Uterus (tissue), 3 donors: ENCODE measurements at regions not wholly inside any gene's neighbourhood (a gene's known extent, or its start where the extent isn't known, plus 50 kb on each side); places are given as distances from the start of the nearest gene placed in this dataset.
"Not testable (repeated sequence)": the region's sequence is repeated elsewhere in the genome, so short reads cannot be mapped to it uniquely, and the experiment has no call there.

Experiments
- DNase-seq, 2 donors: peaks; one replicate each; pipeline ENCODE4 v3.0.0-alpha.2; 2019 to 2020
- H3K27ac ChIP-seq, 2 donors: fragments of 200-600 bp; sonication (generic); 1 replicate in 1 of 2; 2 replicates in 1 of 2; pipeline ENCODE4 v1.5.1; 2016 to 2018
- H3K27me3 ChIP-seq, 2 donors: fragments of 200-600 bp; sonication (generic); one replicate each; pipeline ENCODE4 v1.5.1; 2018 to 2019; ENCODE audit warnings: control low read depth in 1 of 2
- H3K36me3 ChIP-seq, 2 donors: fragments of 200-600 bp; sonication (generic); one replicate each; pipeline ENCODE4 v1.5.1; 2019; ENCODE audit warnings: control low read depth in 1 of 2
- H3K4me1 ChIP-seq, 2 donors: fragments of 200-600 bp; sonication (generic); one replicate each; pipeline ENCODE4 v1.5.1; 2018 to 2019; ENCODE audit warnings: control low read depth in 1 of 2
- H3K4me3 ChIP-seq, 2 donors: fragments of 200-600 bp; sonication (generic); 1 replicate in 1 of 2; 2 replicates in 1 of 2; pipeline ENCODE4 v1.5.1; 2018 to 2019; ENCODE audit warnings: mild to moderate bottlenecking in 1 of 2
- H3K9me3 ChIP-seq, 2 donors: fragments of 200-600 bp; sonication (generic); one replicate each; pipeline ENCODE4 v1.5.1; 2019; ENCODE audit warnings: control low read depth in 1 of 2
- POLR2A ChIP-seq, 2 donors: fragments of 450-650 bp; IDR thresholded peaks; one replicate each; pipeline ENCODE4 v1.6.1; 2016; ENCODE audit warnings: antibody characterized with exemption in 2 of 2, mild to moderate bottlenecking in 1 of 2, moderate library complexity in 1 of 2
- intact Hi-C: fragments of 100-400 bp; cut with DNase I; formaldehyde crosslinking; loops from one replicate; pipeline ENCODE4 v1.15.1; 2023; ENCODE audit warnings: low total_unique reads
- TF ChIP-seq, protein P1 (sequence below), 4 experiments: fragments of 200-600 bp in 2 of 4; fragments of 450-650 bp in 2 of 4; sonication (generic) in 2 of 4; IDR thresholded peaks; one replicate each; pipeline ENCODE4 v1.5.1; 2016 to 2019; ENCODE audit warnings: antibody characterized with exemption in 4 of 4, mild to moderate bottlenecking in 2 of 4, moderate library complexity in 1 of 4
- donor health status: DM: yes; HTN: yes; CAD: no.

DNA sequence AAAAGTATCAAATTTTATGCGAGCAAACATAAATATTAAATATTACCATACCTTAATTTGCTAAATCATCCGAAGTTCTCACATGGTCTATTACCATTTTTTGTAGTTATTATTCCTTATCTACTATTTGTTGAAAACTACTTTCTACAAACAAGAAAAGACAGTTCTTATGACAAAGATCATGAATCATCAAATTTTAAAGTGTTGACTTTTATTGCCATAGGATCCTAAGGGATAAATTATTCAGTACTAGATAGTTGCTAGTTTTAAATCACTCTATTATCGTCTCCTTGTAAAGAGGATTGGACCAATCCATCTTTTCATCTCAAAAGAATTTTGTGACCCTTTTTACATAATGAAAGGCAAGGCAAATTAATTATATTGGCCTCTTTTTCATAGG is 523.6 kb upstream of the TMEFF2 start:
- Histone ChIP-seq H3K4me1 (no peaks in the 10 kb centered on the region), H3K27me3 (no peaks in the 10 kb centered on the region), H3K4me3 (no peak overlapping the region), H3K9me3 (no peaks in the 10 kb centered on the region), H3K36me3 (no peaks in the 10 kb centered on the region), H3K27ac (no peak overlapping the region)
- TF ChIP-seq POLR2A (IDR thresholded peaks at IDR 0.05) = no peak
- TF ChIP-seq, protein P1, sequence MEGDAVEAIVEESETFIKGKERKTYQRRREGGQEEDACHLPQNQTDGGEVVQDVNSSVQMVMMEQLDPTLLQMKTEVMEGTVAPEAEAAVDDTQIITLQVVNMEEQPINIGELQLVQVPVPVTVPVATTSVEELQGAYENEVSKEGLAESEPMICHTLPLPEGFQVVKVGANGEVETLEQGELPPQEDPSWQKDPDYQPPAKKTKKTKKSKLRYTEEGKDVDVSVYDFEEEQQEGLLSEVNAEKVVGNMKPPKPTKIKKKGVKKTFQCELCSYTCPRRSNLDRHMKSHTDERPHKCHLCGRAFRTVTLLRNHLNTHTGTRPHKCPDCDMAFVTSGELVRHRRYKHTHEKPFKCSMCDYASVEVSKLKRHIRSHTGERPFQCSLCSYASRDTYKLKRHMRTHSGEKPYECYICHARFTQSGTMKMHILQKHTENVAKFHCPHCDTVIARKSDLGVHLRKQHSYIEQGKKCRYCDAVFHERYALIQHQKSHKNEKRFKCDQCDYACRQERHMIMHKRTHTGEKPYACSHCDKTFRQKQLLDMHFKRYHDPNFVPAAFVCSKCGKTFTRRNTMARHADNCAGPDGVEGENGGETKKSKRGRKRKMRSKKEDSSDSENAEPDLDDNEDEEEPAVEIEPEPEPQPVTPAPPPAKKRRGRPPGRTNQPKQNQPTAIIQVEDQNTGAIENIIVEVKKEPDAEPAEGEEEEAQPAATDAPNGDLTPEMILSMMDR (IDR thresholded peaks at IDR 0.05) = no peak
- intact Hi-C loops = no loop called here
- DNase-seq = no peak

DNA sequence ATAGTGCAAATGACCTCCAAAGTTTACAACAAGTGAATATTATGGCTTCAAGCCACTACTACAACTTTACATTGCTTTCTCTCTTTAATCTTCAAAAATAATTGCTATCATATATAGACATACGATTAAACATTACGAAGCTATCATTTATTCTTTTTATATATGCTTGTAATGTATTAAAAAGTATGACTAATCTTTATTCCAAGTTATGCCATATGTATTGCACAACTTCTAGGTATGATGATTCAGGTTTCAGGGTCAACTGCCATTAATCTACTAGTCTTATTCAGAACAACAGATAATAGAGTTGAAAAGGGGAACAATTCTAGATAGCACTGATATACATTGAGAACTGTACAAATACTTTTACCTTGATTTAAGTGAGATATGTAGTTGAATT is 506.2 kb upstream of the TMEFF2 start:
- no peak overlapping the region for H3K27ac ChIP-seq
- no peaks in the 10 kb centered on the region for H3K4me1 ChIP-seq
- no peaks in the 10 kb centered on the region for H3K27me3 ChIP-seq
- no peaks in the 10 kb centered on the region for H3K9me3 ChIP-seq
- no peak overlapping the region for H3K4me3 ChIP-seq
- TF ChIP-seq, protein P1 (IDR thresholded peaks at IDR 0.05) = no peak
- no peak for TF ChIP-seq POLR2A (IDR thresholded peaks at IDR 0.05)
- DNase-seq = no peak
- no peaks in the 10 kb centered on the region for H3K36me3 ChIP-seq
- intact Hi-C loops = no loop called here

DNA sequence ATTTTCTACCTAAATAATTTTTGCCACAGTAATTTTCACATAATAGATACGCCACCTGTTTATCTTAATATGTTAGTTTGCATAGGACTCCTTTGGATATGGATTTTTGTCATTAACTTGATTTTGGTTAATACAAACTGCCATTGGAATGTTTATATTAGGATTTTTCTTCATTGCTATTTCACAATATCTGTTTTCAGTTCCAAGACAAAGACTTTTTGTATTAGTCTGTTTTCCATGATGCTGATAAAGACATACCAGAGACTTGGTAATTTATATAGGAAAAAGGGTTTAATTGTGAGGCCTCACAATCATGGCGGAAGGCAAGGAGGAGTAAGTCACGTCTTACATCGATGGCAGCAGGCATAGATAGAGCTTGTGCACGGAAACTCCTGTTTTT is 503.1 kb upstream of the TMEFF2 start:
- no peaks in the 10 kb centered on the region for H3K36me3 ChIP-seq
- DNase-seq = no peak

DNA sequence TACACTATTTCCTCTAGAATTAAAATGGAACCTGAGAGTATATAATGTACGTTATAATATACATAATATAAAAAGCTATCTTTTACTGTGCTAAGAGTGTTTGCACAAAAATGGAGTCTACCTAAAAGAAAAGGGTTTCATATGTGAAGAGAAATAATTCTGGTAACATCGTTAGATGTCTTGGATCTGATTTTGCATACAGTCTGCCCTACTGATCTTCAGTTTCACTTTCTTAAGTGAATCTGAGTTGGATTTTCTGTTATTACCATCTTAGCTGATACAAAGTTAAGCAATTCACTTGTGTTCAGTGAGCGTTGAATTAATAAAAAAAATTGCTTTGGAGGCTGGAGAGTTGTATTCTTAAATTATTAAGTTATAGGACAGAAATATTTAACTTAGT is 502.1 kb upstream of the TMEFF2 start:
- H3K27me3 ChIP-seq = no peaks in the 10 kb centered on the region
- intact Hi-C loops = no loop called here

More for the DNA sequence above, 503.1 kb upstream of the TMEFF2 start:
- no peak overlapping the region for H3K27ac ChIP-seq
- H3K4me3 ChIP-seq = no peak overlapping the region
- TF ChIP-seq POLR2A (IDR thresholded peaks at IDR 0.05) = no peak
- TF ChIP-seq, protein P1 (IDR thresholded peaks at IDR 0.05) = no peak
- no peaks in the 10 kb centered on the region for H3K4me1 ChIP-seq
- intact Hi-C loops = no loop called here
- H3K9me3 ChIP-seq = no peaks in the 10 kb centered on the region
- no peaks in the 10 kb centered on the region for H3K27me3 ChIP-seq

DNA sequence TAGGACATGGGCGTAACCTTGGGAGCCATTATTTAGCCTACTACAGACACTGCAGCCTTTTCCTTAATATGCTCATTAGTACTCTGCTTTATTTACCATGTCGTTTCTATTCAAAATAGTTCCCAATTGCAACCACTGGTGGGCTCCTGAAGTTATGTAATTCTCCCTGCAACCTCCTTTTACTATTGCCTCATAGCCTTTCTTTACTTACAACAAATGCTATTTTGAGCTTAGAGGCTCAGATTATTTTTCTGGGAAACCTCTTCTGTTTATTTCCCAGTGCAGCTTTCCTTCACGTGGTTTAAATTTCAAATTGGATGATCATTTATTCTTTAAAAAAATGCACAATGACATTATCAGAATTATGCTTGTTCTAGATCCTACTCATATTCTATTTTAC is 492.3 kb upstream of the TMEFF2 start:
- Histone ChIP-seq H3K4me3 (no peak overlapping the region), H3K27me3 (no peaks in the 10 kb centered on the region)
- intact Hi-C loops = no loop called here

More for the DNA sequence above, 502.1 kb upstream of the TMEFF2 start:
- no peak overlapping the region for H3K4me3 ChIP-seq
- no peak for TF ChIP-seq POLR2A (IDR thresholded peaks at IDR 0.05)
- TF ChIP-seq, protein P1 (IDR thresholded peaks at IDR 0.05) = no peak
- no peak overlapping the region for H3K27ac ChIP-seq
- H3K9me3 ChIP-seq = no peaks in the 10 kb centered on the region
- no peaks in the 10 kb centered on the region for H3K36me3 ChIP-seq
- no peak for DNase-seq
- no peaks in the 10 kb centered on the region for H3K4me1 ChIP-seq

DNA sequence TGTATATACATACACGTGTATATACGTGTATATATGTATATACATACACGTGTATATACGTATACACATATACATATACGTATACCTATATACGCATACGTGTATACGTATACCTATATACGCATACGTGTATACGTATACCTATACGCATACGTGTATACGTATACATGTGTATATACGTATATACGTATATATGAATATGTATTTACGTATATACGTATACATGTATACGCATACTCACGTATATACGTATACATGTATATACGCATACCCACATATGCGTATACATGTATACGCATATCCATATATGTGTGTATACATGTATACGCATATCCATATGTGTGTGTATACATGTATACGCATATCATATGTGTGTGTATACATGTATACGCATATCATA is 487.8 kb upstream of the TMEFF2 start:
- H3K4me3 ChIP-seq, H3K4me1 ChIP-seq, intact Hi-C loops, H3K9me3 ChIP-seq, DNase-seq, H3K36me3 ChIP-seq, H3K27ac ChIP-seq, H3K27me3 ChIP-seq: not testable (repeated sequence)

More for the DNA sequence above, 492.3 kb upstream of the TMEFF2 start:
- TF ChIP-seq, protein P1 (IDR thresholded peaks at IDR 0.05) = no peak
- TF ChIP-seq POLR2A (IDR thresholded peaks at IDR 0.05) = no peak
- no peak overlapping the region for H3K27ac ChIP-seq
- no peaks in the 10 kb centered on the region for H3K36me3 ChIP-seq
- no peaks in the 10 kb centered on the region for H3K9me3 ChIP-seq
- DNase-seq = no peak
- H3K4me1 ChIP-seq = no peaks in the 10 kb centered on the region
